ENCODE measurements at regions not wholly inside any gene's neighbourhood (a gene's known extent, or its start where the extent isn't known, plus 50 kb on each side); places are given as distances from the start of the nearest gene placed in this dataset.
"Not testable (repeated sequence)": the region's sequence is repeated elsewhere in the genome, so short reads cannot be mapped to it uniquely, and the experiment has no call there.

- peaks cover 0 to under 1% (median 0%) of the 10 kb centered on the region in 4 donors for H3K9me3 ChIP-seq
- WGBS, 5 donors: 74 to 96% (median 95%) methylated on average over 1 of the region's 1 CpG
- intact Hi-C loops (cut with DNase I; ENCODE audit: low total_unique reads): no loop called here
- no peak overlapping the region for H3K4me3 ChIP-seq
- H3K36me3 ChIP-seq: no peaks in the 10 kb centered on the region
- no peak for DNase-seq
- no peaks in the 10 kb centered on the region for H3K27me3 ChIP-seq
- H3K4me1 ChIP-seq: no peaks in the 10 kb centered on the region
- TF ChIP-seq POLR2A (IDR thresholded peaks at IDR 0.05) (no peak), EP300 (IDR thresholded peaks at IDR 0.05) (no peak), CTCF (IDR thresholded peaks at IDR 0.05) (no peak), POLR2AphosphoS5 (IDR thresholded peaks at IDR 0.05) (no peak)
- H3K27ac ChIP-seq: no peak overlapping the region
These were observed 54.5 kb upstream of the PRKD1 start for GRCh38 chr14:29982171-29982570.

- no peak for TF ChIP-seq POLR2A (IDR thresholded peaks at IDR 0.05)
- no peaks in the 10 kb centered on the region for H3K9me3 ChIP-seq
- intact Hi-C loops (cut with DNase I; ENCODE audit: low total_unique reads): no loop called here
- no peaks in the 10 kb centered on the region for H3K4me1 ChIP-seq
- no peaks in the 10 kb centered on the region for H3K27me3 ChIP-seq
- H3K27ac ChIP-seq: no peak overlapping the region
- no peak overlapping the region for H3K4me3 ChIP-seq
- no peaks in the 10 kb centered on the region for H3K36me3 ChIP-seq
- 70 to 88% (median 82%) methylated on average over 1 of the region's 1 CpG for WGBS, 5 donors
- no peak for DNase-seq
These were observed 55.3 kb upstream of the PRKD1 start for GRCh38 chr14:29982993-29983392.

- H3K27ac ChIP-seq; H3K9me3 ChIP-seq; H3K4me3 ChIP-seq; H3K36me3 ChIP-seq; intact Hi-C loops (cut with DNase I; ENCODE audit: low total_unique reads); H3K4me1 ChIP-seq; H3K27me3 ChIP-seq; DNase-seq: not testable (repeated sequence)
- 80 to 87% (median 86%) methylated on average over 30 of the region's 30 CpGs for WGBS, 5 donors
These were observed 62.8 kb upstream of the PRKD1 start for GRCh38 chr14:29990344-29990857.

- H3K27ac ChIP-seq: no peak overlapping the region
- no peaks in the 10 kb centered on the region for H3K27me3 ChIP-seq
- H3K4me3 ChIP-seq: no peak overlapping the region
- no peaks in the 10 kb centered on the region for H3K4me1 ChIP-seq
- TF ChIP-seq CTCF (IDR thresholded peaks at IDR 0.05) (no peak), POLR2AphosphoS5 (IDR thresholded peaks at IDR 0.05) (no peak), POLR2A (IDR thresholded peaks at IDR 0.05) (no peak), EP300 (IDR thresholded peaks at IDR 0.05) (no peak)
- intact Hi-C loops (cut with DNase I; ENCODE audit: low total_unique reads): no loop called here
- WGBS, 5 donors: 95 to 99% (median 96%) methylated on average over 2 of the region's 2 CpGs
- no peaks in the 10 kb centered on the region for H3K9me3 ChIP-seq
- DNase-seq: no peak
- no peaks in the 10 kb centered on the region for H3K36me3 ChIP-seq
These were observed 63.3 kb upstream of the PRKD1 start for GRCh38 chr14:29990993-29991392.

GRCh38 chr14:29993143-29993542 is 65.5 kb upstream of the PRKD1 start:
- no peaks in the 10 kb centered on the region for H3K36me3 ChIP-seq
- no peaks in the 10 kb centered on the region for H3K4me1 ChIP-seq
- TF ChIP-seq EP300 (IDR thresholded peaks at IDR 0.05) (no peak), POLR2AphosphoS5 (IDR thresholded peaks at IDR 0.05) (no peak), CTCF (IDR thresholded peaks at IDR 0.05) (no peak), POLR2A (IDR thresholded peaks at IDR 0.05) (no peak)
- intact Hi-C loops (cut with DNase I; ENCODE audit: low total_unique reads): no loop called here
- no peaks in the 10 kb centered on the region for H3K9me3 ChIP-seq
- no peaks in the 10 kb centered on the region for H3K27me3 ChIP-seq
- no peak overlapping the region for H3K27ac ChIP-seq
- DNase-seq: peak in 1 of 2 donors; percentile 70
- 54 to 69% (median 66%) methylated on average over 2 of the region's 2 CpGs for WGBS, 5 donors
- no peak overlapping the region for H3K4me3 ChIP-seq

Data from stomach (tissue), 8 donors.